GM18873 (cell line): ENCODE measurements at regions not wholly inside any gene's neighbourhood (a gene's known extent, or its start where the extent isn't known, plus 50 kb on each side); places are given as distances from the start of the nearest gene placed in this dataset.

ENCODE experiments used
- ATAC-seq: cut with Tn5 transposase; IDR thresholded peaks from one replicate; pipeline ENCODE4 v1.9.1; 2021; ENCODE audit warnings: mild to moderate bottlenecking, moderate library complexity, moderate number of reproducible peaks; ENCODE audit not compliant: unreplicated experiment, low FRiP score

GRCh38 chr6:105992315-105992961 is 93.7 kb upstream of the PRDM1 start:
- peak; percentile 67 for ATAC-seq

- peak; percentile 28 for ATAC-seq
Measured at GRCh38 chr6:105991561-105992314, 94.4 kb upstream of the PRDM1 start.

GRCh38 chr6:105990151-105990550 is 96.0 kb upstream of the PRDM1 start:
- no peak for ATAC-seq

GRCh38 chr6:105988812-105989577 is 97.1 kb upstream of the PRDM1 start:
- no peak for ATAC-seq

GRCh38 chr6:105988321-105988720 is 97.8 kb upstream of the PRDM1 start:
- ATAC-seq, result no peak

GRCh38 chr6:105987516-105987915 is 98.6 kb upstream of the PRDM1 start:
- no peak for ATAC-seq

- ATAC-seq, result no peak
Measured at GRCh38 chr6:105986998-105987397, 99.1 kb upstream of the PRDM1 start.

GRCh38 chr6:105985816-105986632 is 100.1 kb upstream of the PRDM1 start:
- no peak for ATAC-seq

- ATAC-seq, result no peak
Measured at GRCh38 chr6:105985098-105985815, 100.9 kb upstream of the PRDM1 start.

GRCh38 chr6:105983763-105984162 is 102.4 kb upstream of the PRDM1 start:
- ATAC-seq, result no peak

- no peak for ATAC-seq
Measured at GRCh38 chr6:105982761-105983540, 103.2 kb upstream of the PRDM1 start.

- no peak for ATAC-seq
Measured at GRCh38 chr6:105981888-105982358, 104.2 kb upstream of the PRDM1 start.

GRCh38 chr6:105981002-105981887 is 104.9 kb upstream of the PRDM1 start:
- no peak for ATAC-seq

- ATAC-seq, result no peak
Measured at GRCh38 chr6:105978974-105979373, 107.2 kb upstream of the PRDM1 start.

- ATAC-seq, result no peak
Measured at GRCh38 chr6:105977934-105978504, 108.1 kb upstream of the PRDM1 start.

GRCh38 chr6:105974986-105975385 is 111.2 kb upstream of the PRDM1 start:
- ATAC-seq, result no peak

GRCh38 chr6:105972440-105972839 is 113.7 kb upstream of the PRDM1 start:
- no peak for ATAC-seq
